Mucosa of gallbladder (tissue), 1 donor: ENCODE measurements at regions not wholly inside any gene's neighbourhood (a gene's known extent, or its start where the extent isn't known, plus 50 kb on each side); places are given as distances from the start of the nearest gene placed in this dataset.
"Not testable (repeated sequence)": the region's sequence is repeated elsewhere in the genome, so short reads cannot be mapped to it uniquely, and the experiment has no call there.

Experiments
- DNase-seq: peaks from one replicate; pipeline ENCODE4 v3.0.0-alpha.2; 2020; ENCODE audit warnings: low spot score
- donor health status: DM: no; HTN: no; CAD: no.

DNA sequence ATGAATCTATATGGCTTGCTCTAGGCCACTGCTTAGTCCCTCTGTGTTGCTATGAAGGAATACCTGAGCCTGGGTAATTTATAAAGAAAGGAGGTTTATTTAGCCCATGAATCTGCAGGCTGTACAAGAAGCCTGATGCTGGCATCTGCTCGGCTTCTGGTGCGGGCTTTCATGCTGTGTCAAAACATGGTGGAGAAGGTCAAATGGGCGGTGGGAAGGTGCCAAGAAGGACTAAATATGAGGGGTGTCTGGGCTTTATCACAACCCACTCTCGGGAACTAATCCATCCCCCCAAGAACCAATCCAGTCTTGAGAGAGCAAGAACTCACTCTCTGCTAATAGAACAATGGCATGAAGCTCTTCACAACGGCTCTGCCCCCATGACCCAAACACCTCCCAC, 481.6 kb downstream of the EIPR1 start:
- DNase-seq, result no peak

GRCh38 chr2:2894011-2894410, 483.6 kb downstream of the EIPR1 start:
- not testable (repeated sequence) for DNase-seq

DNA sequence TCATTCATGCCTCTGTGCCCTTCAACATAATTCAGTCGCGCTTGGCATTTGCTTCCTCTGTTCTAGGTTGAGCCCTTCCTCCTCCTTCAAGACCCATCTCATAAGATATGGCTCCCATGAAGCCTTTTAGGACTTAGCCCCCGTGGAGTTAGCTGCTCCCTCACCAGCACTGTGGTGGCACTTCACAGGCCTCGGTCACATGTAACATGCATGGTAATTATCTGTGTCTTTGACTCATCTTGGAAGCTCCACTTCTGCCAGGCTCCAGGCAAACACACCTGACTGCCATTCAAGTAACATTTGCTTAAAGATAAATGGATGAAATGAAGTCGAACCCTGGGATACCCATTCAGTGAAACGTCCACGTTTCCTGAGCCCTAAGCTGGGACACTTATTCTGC, 484.7 kb downstream of the EIPR1 start:
- no peak for DNase-seq

DNA sequence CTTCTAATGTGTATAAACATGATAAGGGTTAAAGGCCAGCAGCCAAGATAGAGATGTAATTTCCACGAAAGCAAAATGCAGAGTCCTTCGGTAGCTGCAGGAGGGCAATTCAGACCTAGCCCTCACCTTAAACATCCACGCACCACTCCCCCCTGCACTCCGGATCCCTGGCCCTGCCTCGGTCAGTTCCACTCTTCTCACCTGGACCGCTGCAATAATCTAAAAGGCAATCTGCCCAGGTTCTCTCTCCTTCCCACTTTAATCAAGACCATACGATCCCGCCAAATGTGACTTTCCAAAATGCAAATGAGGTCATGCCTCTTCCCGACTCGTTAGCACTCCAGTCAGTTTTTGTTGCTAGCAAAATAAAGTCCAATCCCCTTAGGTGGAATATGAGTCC, 485.2 kb downstream of the EIPR1 start:
- no peak for DNase-seq

- DNase-seq, result no peak
Observed at GRCh38 chr2:2890901-2891300, 486.7 kb downstream of the EIPR1 start.

- DNase-seq, result no peak
Observed at GRCh38 chr2:2890246-2890645, 487.4 kb downstream of the EIPR1 start.

DNA sequence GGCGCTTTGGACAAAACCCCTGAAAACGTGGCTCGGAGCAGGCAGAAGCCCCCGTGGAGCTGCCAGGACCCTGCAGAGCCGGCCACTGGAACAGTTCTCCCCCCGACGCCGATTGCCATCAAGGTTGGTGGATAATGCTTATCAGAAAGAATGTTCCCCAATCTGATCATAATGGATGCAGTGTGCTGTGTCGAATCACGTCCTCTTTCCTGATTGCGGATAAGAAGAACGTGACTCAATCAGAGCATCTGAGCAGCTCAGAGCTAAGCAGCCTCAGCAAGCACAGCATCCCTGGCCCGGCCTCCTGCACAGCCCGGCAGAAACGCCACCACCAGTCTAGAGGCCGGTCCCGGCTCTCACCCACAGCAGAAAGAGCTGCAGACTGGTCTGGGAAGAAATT, 488.0 kb downstream of the EIPR1 start:
- DNase-seq, result no peak

- DNase-seq, result no peak
Observed at GRCh38 chr2:2889141-2889540, 488.5 kb downstream of the EIPR1 start.

- no peak for DNase-seq
Observed at GRCh38 chr2:2887772-2888387, 489.7 kb downstream of the EIPR1 start.

GRCh38 chr2:2886922-2887321, 490.7 kb downstream of the EIPR1 start:
- no peak for DNase-seq

DNA sequence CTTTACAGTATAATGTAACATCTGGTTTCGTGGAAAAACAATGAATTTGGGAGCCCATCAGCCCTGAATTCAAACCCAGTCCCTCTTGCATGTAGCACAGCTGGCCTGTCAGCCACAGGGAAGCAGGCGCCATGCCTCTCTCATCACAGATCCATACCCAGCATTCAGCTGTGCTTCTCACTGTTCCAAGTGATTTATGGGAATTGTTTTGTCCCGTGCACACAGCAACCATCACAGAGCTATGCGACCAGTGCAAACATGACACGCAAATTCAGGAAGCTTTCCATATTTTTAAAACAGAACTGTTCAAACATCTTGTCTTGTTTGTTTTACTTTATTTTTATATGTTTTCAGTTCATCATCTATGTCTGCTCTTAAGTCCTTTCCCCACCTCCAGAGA, 496.1 kb downstream of the EIPR1 start:
- no peak for DNase-seq

DNA sequence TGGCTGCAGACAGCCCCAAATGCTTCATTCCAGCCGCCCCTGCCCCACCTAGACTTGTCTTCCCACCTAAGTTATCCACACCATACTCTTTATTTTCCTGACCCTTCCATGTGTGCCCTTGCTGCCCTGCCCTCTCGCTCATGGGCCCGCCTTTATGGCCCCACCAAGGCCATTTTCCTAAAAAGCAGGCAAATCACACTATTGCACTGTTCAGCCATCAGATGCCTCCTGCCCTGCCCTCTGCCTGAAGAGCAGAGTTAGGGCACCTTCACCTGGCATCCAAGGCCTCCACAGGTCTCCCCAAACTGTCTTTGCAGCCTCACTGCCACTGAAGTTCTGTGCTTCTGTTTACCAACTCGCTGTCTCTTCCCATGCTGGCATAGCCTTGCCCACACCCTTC, 496.7 kb downstream of the EIPR1 start:
- no peak for DNase-seq

DNA sequence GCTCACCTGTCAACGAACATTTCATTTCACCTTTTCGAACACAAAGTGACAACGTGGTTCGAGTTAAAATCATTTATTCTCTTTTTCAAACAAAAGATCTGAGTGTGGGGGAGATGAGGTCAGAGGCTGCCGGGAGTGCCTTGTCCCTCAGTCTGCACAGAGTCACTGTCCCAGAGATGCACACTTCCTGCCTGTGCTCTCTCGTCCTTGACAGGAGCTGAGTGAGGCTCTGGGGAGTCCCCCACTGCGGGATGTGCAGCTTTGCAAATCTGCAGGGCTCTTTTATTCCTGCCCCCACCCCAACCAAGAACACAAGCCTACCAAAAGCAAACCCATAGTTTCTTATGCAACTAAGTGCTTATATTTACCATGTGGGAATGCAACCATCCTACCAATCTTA, 497.8 kb downstream of the EIPR1 start:
- DNase-seq, result no peak

GRCh38 chr2:2879071-2879470, 498.5 kb downstream of the EIPR1 start:
- DNase-seq, result no peak

DNA sequence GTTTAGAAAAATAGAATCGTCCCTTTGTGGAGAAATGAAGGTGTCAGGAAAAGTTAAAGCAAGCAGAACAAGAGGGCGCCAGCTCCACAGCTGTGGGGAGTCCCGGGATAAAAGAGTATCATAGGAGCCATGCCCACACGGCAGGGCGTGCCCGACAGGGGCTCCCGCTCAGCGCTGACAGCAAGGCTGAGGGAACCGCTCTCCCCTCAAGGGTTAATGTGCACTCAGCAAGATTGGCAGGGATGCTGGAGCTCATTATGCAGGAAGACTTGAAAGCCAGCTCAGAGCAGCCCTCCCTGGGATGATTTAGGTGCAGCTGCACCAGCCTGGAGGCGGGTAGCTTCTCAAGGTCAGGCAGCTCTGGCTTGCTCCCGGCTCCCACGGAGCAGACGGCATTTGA, 500.2 kb downstream of the EIPR1 start:
- no peak for DNase-seq

DNA sequence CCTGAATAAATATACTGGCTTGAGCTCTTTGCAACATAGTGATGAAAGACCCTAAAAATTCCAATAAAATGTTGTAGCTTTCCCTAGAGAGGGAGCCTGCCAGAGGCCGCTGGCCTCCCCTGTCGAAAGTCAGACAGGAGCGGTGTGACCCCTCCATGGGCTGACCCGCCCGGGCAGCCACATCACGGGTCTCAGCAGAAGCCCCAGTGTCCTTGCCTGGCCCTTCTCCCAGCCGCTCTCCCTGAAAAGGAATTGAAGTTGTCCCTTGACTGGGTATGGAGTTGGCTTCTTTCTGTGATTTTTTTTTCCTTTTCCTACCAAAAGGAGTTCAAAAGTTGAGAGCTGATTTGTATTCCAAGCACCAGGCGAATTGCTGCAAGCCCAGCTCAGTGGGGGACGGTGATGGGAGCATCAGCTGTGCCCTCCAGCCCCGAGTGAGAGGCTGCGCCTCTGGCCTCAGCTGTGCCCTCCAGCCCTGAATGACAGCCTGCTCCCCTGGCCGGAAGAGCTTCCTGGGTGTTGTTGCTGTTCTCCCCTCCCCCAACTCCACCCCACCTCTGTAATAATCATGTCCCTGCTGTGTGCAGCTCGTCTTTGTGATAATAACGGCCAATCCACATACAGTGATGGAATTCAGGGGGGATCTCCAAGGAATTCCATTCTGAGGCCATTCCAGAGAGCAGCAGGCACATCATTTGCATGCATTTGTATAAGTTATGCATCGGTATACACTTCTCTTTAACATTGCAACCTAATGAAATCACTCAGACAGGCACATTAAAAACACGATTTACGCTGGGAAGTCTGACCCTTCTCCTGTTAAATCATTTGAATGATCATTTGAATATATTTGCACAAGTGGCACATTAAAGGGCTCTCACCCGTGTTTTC, 501.0 kb downstream of the EIPR1 start:
- no peak for DNase-seq

GRCh38 chr2:2875831-2876230, 501.8 kb downstream of the EIPR1 start:
- no peak for DNase-seq

DNA sequence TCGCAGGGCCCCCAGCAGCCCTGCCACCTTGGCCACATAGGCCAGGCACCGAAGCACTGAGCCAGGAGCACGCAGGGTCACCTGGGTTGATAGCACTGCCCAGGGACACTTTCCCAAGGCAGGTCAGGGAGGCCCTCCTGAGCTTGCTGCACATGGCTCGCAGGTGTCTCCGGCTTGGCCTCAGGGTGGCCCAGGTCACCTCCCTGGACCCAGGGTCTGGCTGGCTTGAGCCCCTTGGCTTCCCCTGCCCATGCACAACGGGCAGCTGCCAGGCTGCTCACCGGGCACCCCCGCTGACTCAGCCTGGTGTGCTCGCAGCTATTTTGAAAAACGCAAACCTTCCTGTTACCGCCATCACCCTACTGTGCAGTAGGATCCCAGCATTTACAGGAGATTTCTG, 502.3 kb downstream of the EIPR1 start:
- no peak for DNase-seq

DNA sequence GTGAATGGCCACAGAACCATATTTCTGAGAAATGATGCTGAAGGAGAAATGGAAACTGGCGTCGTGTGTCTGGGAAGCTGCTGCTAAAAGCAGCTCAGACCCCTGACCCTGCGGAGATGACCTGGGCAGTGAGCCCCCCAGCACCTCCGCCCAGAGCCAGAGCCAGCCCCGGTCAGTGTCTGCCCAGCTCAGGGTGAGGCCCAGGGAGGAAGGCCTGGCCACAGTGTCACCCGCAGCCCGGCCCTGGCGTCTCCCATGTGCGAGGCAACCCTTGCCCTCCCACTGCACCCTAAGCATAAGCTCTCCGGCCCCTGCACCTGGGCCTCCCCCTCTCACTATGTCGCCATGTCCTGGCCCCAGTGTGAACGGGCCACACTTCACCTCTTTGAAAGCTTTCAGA, 502.8 kb downstream of the EIPR1 start:
- no peak for DNase-seq

- no peak for DNase-seq
Observed at GRCh38 chr2:2874341-2874740, 503.3 kb downstream of the EIPR1 start.

GRCh38 chr2:2873450-2873811, 504.2 kb downstream of the EIPR1 start:
- DNase-seq, result no peak

- DNase-seq, result no peak
Observed at GRCh38 chr2:2872713-2873449, 504.7 kb downstream of the EIPR1 start.

DNA sequence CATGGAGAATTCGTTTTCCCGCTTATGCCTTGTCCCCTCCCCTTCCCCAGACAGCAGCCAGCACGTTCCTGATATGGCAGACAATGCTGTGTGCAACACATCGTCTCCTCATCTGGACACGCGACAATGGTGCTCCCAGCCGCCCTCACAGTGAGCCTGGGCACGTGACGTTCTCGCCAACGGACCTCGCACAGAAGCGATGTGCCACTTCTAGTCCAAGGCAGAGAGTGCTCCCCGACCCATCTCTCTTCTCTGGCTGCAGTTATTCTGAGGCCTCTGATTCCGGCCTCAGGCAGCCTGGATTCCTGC, 505.4 kb downstream of the EIPR1 start:
- no peak for DNase-seq
